Sigmoid colon (tissue), 6 donors: ENCODE measurements at regions not wholly inside any gene's neighbourhood (a gene's known extent, or its start where the extent isn't known, plus 50 kb on each side); places are given as distances from the start of the nearest gene placed in this dataset.

Source experiments
- DNase-seq: peaks from one replicate; pipeline ENCODE4 v3.0.0-alpha.2; 2019
- H3K27ac ChIP-seq, 4 donors: fragments of 200-600 bp; sonication (generic); one replicate each; pipeline ENCODE4 v1.5.1; 2016 to 2019; ENCODE audit warnings: mild to moderate bottlenecking in 1 of 4
- H3K27me3 ChIP-seq, 3 donors: fragments of 200-600 bp; sonication (generic); one replicate each; pipeline ENCODE4 v1.5.1; 2019; ENCODE audit warnings: mild to moderate bottlenecking in 1 of 3
- H3K36me3 ChIP-seq, 4 donors: fragments of 200-600 bp; sonication (generic); one replicate each; pipeline ENCODE4 v1.5.1; 2016 to 2019
- H3K4me1 ChIP-seq, 4 donors: fragments of 200-600 bp; sonication (generic); one replicate each; pipeline ENCODE4 v1.5.1; 2017 to 2019
- H3K4me3 ChIP-seq, 4 donors: fragments of 200-600 bp; sonication (generic); one replicate each; pipeline ENCODE4 v1.5.1; 2017 to 2019; ENCODE audit warnings: mild to moderate bottlenecking in 2 of 4, moderate library complexity in 1 of 4
- H3K9me3 ChIP-seq, 4 donors: fragments of 200-600 bp in 3 of 4; sonication (generic) in 3 of 4; one replicate each; pipeline versions ENCODE4 v1.5.1 to v1.6.1; 2013 to 2019
- CTCF ChIP-seq, 4 experiments: fragments of 450-650 bp in 3 of 4; fragments of 200-600 bp in 1 of 4; IDR thresholded peaks; one replicate each; pipeline ENCODE4 v1.5.1; 2016 to 2019; ENCODE audit warnings: antibody characterized with exemption in 4 of 4, mild to moderate bottlenecking in 3 of 4, moderate library complexity in 2 of 4
- EP300 ChIP-seq, 4 donors: sonication (generic); formaldehyde crosslinking; IDR thresholded peaks; one replicate each; pipeline ENCODE4 v1.6.1; 2017; ENCODE audit warnings: antibody characterized with exemption in 4 of 4
- POLR2A ChIP-seq, 2 donors: fragments of 450-650 bp; IDR thresholded peaks; one replicate each; pipeline ENCODE4 v1.6.1; 2016; ENCODE audit warnings: antibody characterized with exemption in 2 of 2, mild to moderate bottlenecking in 2 of 2, moderate library complexity in 2 of 2
- POLR2AphosphoS5 ChIP-seq, 4 donors: sonication (generic); formaldehyde crosslinking; IDR thresholded peaks; one replicate each; pipeline ENCODE4 v1.6.1; 2017; ENCODE audit warnings: antibody characterized with exemption in 4 of 4
- WGBS, 2 donors: extraction: QIAGEN DNeasy Blood & Tissue Kit; methylation state at CpG; one replicate each; pipeline ENCODE4 v1.1.7; 2013; 5-methylcytosine and 5-hydroxymethylcytosine counted together
- intact Hi-C: fragments of 100-400 bp; cut with DNase I; formaldehyde crosslinking; loops from one replicate; pipeline ENCODE4 v1.15.1; 2023
- donor health status: healthy with polysubstance abuse.
- donor health status: healthy.

- Histone ChIP-seq H3K27me3 (no peaks in the 10 kb centered on the region), H3K36me3 (no peaks in the 10 kb centered on the region), H3K27ac (no peak overlapping the region), H3K9me3 (no peaks in the 10 kb centered on the region), H3K4me1 (peaks cover 0 to 11% (median 5%) of the 10 kb centered on the region in 4 donors), H3K4me3 (no peak overlapping the region)
- WGBS, 2 donors = 34 to 46% methylated on average over 3 of the region's 3 CpGs
- no peak for DNase-seq
- intact Hi-C loops = no loop called here
- no peak for TF ChIP-seq CTCF (IDR thresholded peaks at IDR 0.05)
- TF ChIP-seq POLR2A (IDR thresholded peaks at IDR 0.05) = no peak
- no peak for TF ChIP-seq POLR2AphosphoS5 (IDR thresholded peaks at IDR 0.05)
- no peak for TF ChIP-seq EP300 (IDR thresholded peaks at IDR 0.05)
Observed at GRCh38 chr1:112342558-112342957, 53.5 kb upstream of the CTTNBP2NL start.

GRCh38 chr1:112344754-112345423 is 51.1 kb upstream of the CTTNBP2NL start:
- no peak for DNase-seq
- no peaks in the 10 kb centered on the region for H3K36me3 ChIP-seq
- H3K4me1 ChIP-seq = peaks cover 0 to 12% (median 5%) of the 10 kb centered on the region in 4 donors
- 45 to 77% methylated on average over 7 of the region's 7 CpGs for WGBS, 2 donors
- no peak overlapping the region for H3K4me3 ChIP-seq
- H3K27me3 ChIP-seq = no peaks in the 10 kb centered on the region
- H3K27ac ChIP-seq = no peak overlapping the region
- no peak for TF ChIP-seq EP300 (IDR thresholded peaks at IDR 0.05)
- TF ChIP-seq CTCF (IDR thresholded peaks at IDR 0.05) = no peak
- TF ChIP-seq POLR2A (IDR thresholded peaks at IDR 0.05) = no peak
- TF ChIP-seq POLR2AphosphoS5 (IDR thresholded peaks at IDR 0.05) = no peak
- intact Hi-C loops = no loop called here
- H3K9me3 ChIP-seq = no peaks in the 10 kb centered on the region
